ENCODE measurements at regions not wholly inside any gene's neighbourhood (a gene's known extent, or its start where the extent isn't known, plus 50 kb on each side); places are given as distances from the start of the nearest gene placed in this dataset.

GRCh38 chr19:28920269-28921066 lies 292.5 kb downstream of the UQCRFS1 start (continued):
- no peak for TF ChIP-seq IRF5 (IDR thresholded peaks at IDR 0.05; ENCODE audit: borderline replicate concordance)

- no peak for FAIRE-seq
- WGBS (ENCODE audit: insufficient coverage, insufficient replicate concordance, low lambda C conversion rate, missing lambda C conversion rate): under 1% methylated on average over 8 of the region's 8 CpGs
Observed at GRCh38 chr19:28917621-28918020, 295.3 kb downstream of the UQCRFS1 start.

More at GRCh38 chr19:28917621-28918020, 295.3 kb downstream of the UQCRFS1 start:
- no peaks in the 10 kb centered on the region for H3K36me3 ChIP-seq (ENCODE audit: control insufficient read depth in 2 of 2, insufficient read depth in 2 of 2, low read length in 1 of 2)
- CTCF ChIA-PET: no interaction called here
- no peak for DNase-seq (ENCODE audit: low read depth, low spot score)
- H3K79me2 ChIP-seq (ENCODE audit: control insufficient read depth, insufficient read depth, low read length): no peaks in the 10 kb centered on the region
- TF ChIP-seq HDGF (IDR thresholded peaks at IDR 0.05) (no peak), MYB (IDR thresholded peaks at IDR 0.05; ENCODE audit: borderline replicate concordance, low read depth, low read length) (no peak), SUPT20H (IDR thresholded peaks at IDR 0.05; ENCODE audit: borderline replicate concordance, control insufficient read depth, low read depth, low read length) (no peak), RB1 (IDR thresholded peaks at IDR 0.05; ENCODE audit: borderline replicate concordance) (no peak), KLF5 (IDR thresholded peaks at IDR 0.05; ENCODE audit: partially characterized antibody) (no peak), IKZF1 (conservative IDR thresholded peaks at IDR 0.05) (no peak), MTA2 (IDR thresholded peaks at IDR 0.05; ENCODE audit: low read depth) (no peak), ZZZ3 (IDR thresholded peaks at IDR 0.05; ENCODE audit: control insufficient read depth, insufficient read length, low read depth) (no peak), ZNF207 (IDR thresholded peaks at IDR 0.05; ENCODE audit: borderline replicate concordance) (no peak), ATF2 (IDR thresholded peaks at IDR 0.05; ENCODE audit: low read length) (no peak), SIX5 (IDR thresholded peaks at IDR 0.05; ENCODE audit: low read depth, low read length, severe bottlenecking) (no peak), NR2C2 (IDR thresholded peaks at IDR 0.05; ENCODE audit: borderline replicate concordance, control insufficient read depth, insufficient read length, low read depth) (no peak), IRF5 (IDR thresholded peaks at IDR 0.05; ENCODE audit: borderline replicate concordance) (no peak), RFX5 (IDR thresholded peaks at IDR 0.05; ENCODE audit: low read depth, low read length) (no peak), PAX5 (IDR thresholded peaks at IDR 0.05; ENCODE audit: borderline replicate concordance, low read depth, low read length) (no peak)
- H3K4me3 ChIP-seq: no peak overlapping the region
- no peak overlapping the region for H3K27ac ChIP-seq (ENCODE audit: control insufficient read depth, insufficient read depth)
- in situ Hi-C loops (cut with MboI) (no loop called here), intact Hi-C loops (cut with micrococcal nuclease; ENCODE audit: unreplicated experiment) (no loop called here)
- no peaks in the 10 kb centered on the region for H3K4me1 ChIP-seq (ENCODE audit: control insufficient read depth, insufficient read depth, low read length)
- no peaks in the 10 kb centered on the region for H3K27me3 ChIP-seq (replicated peaks in 1 of 2; ENCODE audit: control insufficient read depth in 2 of 2, insufficient read depth in 2 of 2, low read length in 1 of 2)
- no peak overlapping the region for H3K9ac ChIP-seq (ENCODE audit: control insufficient read depth, insufficient read depth, low read length)
- no peak overlapping the region for H3K4me2 ChIP-seq (ENCODE audit: control insufficient read depth, insufficient read depth)
- no TSS peak for BruUV-seq (replicated peaks)
- POLR2A ChIA-PET: no interaction called here
- RAD21 ChIA-PET (ENCODE audit: unreplicated experiment): no interaction called here
- ATAC-seq: no peak
- no peak overlapping the region for H2AFZ ChIP-seq (ENCODE audit: control insufficient read depth, low read depth, low read length)
- SMC1A ChIA-PET (ENCODE audit: uncharacterized antibody, unreplicated experiment): no interaction called here
- no peaks in the 10 kb centered on the region for H4K20me1 ChIP-seq (ENCODE audit: control insufficient read depth, insufficient read depth)
- no peaks in the 10 kb centered on the region; the same call in 2 of the 3 replicates for H3K9me3 ChIP-seq (replicated peaks; ENCODE audit: control insufficient read depth, insufficient read depth, low read length)
